Erythroblast (primary cell): ENCODE measurements at regions not wholly inside any gene's neighbourhood (a gene's known extent, or its start where the extent isn't known, plus 50 kb on each side); places are given as distances from the start of the nearest gene placed in this dataset.

Experiments used
- DNase-seq, 2 experiments: peaks; one replicate each; lab custom pipeline; 2025; lab: John Stamatoyannopoulos, UW
- GATA1 ChIP-seq: IDR thresholded peaks from 2 replicates; pipeline ENCODE4 v1.6.1; 2011; ENCODE audit warnings: low read depth, mild to moderate bottlenecking, control low read depth, low read length, moderate library complexity
- POLR2A ChIP-seq: IDR thresholded peaks from 2 replicates; pipeline ENCODE4 v1.6.1; 2011; ENCODE audit warnings: mild to moderate bottlenecking, low read length

DNA sequence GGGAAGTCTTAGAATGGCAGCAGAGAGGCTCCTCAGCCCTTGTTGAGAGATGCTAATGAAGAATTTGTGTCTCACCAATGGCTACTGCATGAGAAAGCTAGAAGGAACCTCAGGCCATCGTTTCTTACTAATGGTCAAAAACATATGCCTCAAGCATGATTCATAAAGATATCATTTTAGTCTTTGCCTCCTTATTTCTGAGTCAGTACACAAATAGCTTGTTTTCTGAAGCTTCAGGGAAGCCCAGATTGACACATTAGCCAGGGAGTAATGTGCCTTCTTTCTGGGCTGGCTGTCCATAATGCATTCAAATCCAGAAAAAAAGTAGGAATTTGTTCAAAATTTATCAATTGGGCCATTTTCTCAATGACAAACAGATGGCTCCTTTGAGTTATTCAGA, 169.4 kb upstream of the ZBED5 start:
- no peak for TF ChIP-seq POLR2A
- no peak for TF ChIP-seq GATA1
- DNase-seq: no peak

DNA sequence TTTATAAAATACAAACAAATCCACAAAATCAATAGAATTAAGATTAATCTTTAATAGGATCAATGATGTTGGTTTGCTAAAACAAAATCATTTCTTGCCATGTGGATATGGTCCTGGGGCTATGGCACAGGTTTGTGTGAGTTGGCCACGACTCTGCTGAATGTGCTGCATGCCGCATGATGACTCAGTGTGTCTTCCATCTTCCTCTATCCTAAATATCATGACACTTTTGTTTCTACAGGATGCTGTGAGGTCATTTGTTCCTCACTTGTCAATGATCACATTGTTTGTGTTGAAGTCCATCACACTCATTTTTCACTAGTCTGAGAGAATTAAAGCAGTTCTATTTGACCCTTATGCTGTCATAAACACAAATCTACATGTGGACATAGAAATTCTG, 167.2 kb upstream of the ZBED5 start:
- no peak for DNase-seq
- TF ChIP-seq GATA1 (no peak), POLR2A (no peak)

DNA sequence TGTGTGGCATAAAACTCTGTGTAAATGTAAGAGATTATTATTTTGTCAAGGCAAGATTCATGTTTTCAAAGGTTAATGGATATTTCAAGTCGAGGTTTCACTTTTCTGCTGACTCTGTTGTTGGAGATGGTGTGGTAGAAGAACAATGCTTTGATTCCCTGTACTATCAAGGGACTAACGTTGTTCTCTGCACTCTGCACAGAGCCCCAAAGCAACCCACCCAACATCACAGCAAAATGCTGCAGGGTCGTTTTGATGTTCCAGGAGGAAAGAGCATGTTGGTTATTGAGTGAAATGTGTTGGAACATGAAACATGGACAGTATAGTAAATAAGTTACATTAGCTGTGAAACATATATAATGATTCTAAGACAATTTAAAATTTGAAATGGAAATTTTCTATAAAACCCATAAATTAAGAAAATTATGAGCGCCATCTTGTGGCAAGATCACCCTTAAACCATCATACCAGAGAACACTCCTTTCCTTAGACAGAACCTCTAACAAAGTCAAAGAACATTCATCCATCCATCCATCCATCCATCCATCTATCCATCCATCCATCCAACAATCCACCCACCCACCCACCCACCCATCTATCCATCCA, 164.4 kb upstream of the ZBED5 start:
- TF ChIP-seq GATA1 (no peak), POLR2A (no peak)
- peak; percentile 17 to 58 for DNase-seq

DNA sequence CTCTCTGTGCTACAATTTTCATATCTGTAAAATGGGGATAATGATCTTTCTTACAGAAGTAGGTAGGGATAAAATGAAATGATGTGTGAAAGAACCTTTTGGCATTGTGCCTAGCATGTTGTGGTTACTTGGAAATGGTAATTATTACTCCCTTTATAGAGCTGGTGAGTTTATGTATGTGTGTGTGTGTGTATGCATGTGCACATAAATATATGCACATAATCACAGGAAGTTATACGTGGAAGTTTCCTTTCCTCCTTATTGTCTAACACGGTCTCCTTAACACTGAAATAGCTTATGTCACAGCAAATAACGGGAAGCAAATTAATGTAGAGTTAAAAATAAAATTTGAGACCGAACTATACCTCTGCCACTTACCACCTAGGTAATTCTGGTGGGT, 163.7 kb upstream of the ZBED5 start:
- no peak for DNase-seq

DNA sequence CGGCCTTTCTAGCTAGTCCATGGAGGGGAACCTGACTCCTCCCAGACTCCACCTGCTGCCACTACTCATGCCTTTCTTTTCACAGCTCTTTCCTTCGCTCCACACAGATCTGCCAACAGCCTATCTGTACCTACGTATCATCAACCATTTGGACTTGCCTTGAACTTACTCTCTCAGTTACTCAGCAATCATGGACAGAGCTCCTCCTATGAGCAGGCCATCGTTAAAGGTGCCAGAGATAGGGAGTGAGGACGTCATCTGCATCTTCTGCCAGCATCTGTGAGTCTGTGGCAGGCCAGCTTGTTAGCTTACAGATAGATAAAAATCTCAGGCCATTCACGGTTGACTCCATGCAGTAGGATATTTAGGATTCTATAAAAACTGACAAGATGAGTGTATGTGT, 162.9 kb upstream of the ZBED5 start:
- TF ChIP-seq GATA1: no peak
- TF ChIP-seq POLR2A: no peak
- DNase-seq: peak; percentile 41 to 48

More for the DNA sequence above, 163.7 kb upstream of the ZBED5 start:
- TF ChIP-seq POLR2A (no peak), GATA1 (no peak)

DNA sequence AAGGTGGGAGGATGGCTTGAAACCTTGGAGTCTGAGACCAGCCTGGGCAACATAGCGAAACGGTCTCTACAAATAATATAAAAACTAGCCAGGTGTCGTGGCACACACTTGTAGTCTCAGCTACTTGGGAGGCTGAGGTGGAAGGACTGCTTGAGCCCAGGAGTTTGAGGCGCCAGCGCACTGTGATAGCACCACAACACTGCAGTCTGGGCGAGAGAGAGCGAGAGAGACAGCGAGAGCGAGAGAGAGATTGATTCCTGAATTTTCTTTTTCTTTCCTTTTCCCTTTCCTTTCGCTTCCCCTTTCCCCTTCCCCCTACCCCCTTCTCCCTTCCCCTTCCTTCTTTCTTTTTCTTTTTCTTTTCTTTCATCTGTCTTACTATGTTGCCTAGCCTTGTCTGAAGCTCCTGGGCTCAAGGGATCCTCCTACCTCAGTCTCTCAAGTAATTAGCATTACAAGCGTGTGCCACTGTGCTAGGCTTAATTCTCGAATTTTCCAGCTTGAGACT, 162.4 kb upstream of the ZBED5 start:
- TF ChIP-seq POLR2A (no peak), GATA1 (no peak)
- DNase-seq: no peak

DNA sequence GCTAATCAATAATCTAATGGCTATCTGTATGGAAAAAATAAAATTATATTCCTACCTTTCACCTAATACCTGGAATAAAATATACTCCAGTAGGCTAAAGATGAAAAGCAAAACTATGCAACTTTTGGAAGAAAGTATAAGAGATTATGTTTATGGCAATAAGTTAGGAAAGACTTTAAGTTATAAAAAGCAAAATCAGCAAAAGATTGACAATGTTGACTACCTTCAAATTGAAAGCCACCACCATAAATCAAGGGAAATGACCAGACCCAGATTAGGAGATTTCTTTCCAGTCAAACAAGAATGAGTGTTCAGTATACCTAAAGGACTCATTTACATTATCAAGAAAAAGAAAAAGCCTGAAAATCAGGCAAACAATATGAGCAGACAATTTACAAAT, 159.1 kb upstream of the ZBED5 start:
- TF ChIP-seq POLR2A (no peak), GATA1 (no peak)
- DNase-seq: no peak

DNA sequence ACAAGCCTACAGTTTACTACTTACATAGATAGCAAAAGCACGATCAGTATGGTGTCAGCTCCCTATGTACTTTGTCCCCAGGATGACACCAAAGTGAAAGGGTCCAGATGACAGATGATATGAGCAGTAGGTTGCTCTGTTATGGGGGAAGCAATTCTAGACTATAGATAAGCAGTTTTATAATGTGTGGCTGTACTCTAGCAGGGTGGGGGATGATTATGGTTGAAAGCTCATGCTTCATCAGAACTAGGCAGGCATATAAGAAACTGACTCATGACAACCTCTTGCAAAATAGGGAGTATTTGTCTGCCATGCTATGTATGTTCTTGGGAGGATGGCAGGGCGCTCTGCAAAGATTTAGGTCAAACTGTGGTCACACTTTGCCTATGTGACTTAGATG, 158.2 kb upstream of the ZBED5 start:
- DNase-seq: no peak
- TF ChIP-seq GATA1 (no peak), POLR2A (no peak)

DNA sequence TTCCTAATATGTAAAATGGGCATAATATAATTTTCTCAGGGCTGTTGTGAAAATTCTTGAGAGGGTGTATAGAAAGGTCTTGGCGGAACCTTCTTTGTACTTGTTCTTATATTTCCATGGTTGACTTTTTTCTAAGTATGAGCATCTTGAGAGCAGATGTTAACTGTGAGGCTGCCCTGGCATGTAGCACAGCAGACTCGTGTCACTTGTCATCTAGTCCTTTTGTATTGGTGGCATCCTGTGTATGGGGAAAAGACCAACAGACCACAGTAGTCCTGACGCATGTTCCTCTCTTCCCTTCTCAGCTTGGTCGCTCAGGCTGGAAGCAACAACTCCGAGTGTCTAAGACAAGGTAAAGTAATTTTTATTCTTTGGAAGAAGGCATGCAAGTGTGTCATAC, 153.8 kb upstream of the ZBED5 start:
- TF ChIP-seq POLR2A (no peak), GATA1 (no peak)
- DNase-seq: no peak

DNA sequence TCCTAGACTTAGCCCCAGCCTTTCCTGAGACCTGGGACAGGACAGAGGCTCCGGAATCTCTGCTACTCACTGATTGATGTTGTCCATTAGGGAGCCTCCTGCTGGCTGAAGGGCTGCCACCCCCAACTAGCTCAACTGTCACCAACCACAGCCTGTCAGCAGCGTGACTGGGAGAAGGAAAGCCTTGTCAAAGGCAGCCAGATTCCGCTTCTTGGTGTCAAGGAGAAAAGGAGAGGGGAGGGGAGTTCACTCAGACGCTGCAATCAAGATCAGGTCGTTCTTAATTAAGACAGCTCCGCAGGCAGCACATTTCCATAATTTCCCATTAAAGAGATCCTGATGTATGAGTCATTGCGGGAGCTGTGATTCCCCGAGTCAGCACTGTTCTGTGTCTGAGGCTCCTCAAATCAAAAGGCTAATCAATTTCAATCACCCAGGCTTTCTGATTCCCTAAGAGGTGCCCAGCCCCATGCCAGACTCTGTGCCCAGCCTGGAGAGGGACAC, 152.8 kb upstream of the ZBED5 start:
- TF ChIP-seq POLR2A: no peak
- TF ChIP-seq GATA1: no peak
- peak; percentile 12 to 26 for DNase-seq

DNA sequence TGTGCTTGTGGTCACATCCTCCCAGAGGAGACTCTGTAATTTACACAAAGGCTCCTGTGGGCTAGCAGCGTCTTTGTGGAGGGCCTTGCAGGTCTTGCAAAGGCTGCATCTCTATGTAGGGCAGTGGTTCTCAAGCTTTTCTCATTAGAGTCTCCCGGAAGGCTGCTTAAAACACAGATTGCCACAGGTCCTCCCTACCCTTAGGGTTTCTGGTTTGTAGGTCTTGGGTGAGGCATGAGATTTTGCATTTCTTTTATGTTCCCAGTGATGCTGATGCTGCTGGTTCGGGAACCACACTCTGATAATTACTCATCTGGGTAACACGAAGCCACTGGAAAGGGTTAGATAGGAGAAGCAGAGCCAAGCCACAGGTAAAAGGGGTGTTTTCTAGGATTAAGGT, 151.3 kb upstream of the ZBED5 start:
- no peak for TF ChIP-seq GATA1
- DNase-seq: no peak

DNA sequence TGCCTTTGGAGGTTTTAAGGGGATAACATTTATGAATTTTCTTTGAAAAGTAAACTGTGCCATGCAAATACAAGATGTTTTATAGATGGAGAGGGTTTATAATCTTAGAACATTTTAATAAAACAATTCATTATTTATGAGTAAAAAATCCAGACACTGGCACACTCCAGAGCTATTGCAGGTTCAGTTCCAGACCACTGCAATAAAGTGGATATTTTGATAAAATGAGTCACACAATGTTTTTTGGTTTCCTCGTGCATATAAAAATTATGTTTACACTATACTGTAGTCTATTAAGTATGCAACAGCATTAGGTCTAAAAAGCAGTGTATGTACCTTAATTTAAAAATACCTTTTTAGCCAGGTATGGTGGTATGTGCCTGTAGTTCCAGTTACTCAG, 146.2 kb upstream of the ZBED5 start:
- TF ChIP-seq POLR2A (no peak), GATA1 (no peak)
- DNase-seq: no peak

DNA sequence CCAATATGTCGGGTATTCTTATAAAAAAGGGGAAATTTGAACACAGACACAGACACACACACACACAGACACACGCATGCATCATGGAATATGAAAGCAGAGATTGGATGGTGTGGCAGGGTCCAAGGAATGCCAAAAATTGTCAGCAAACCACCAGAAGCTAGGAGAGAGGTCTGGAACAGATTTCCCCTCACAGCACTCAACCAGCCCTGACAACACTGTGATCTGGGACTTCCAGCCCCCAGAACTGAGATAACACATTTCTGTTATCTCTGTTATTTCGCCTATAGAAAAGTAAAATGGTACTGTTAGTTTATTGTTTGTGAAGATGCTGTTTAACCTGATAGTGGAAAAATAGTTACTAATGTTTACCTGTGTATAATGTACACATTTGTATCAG, 145.4 kb upstream of the ZBED5 start:
- TF ChIP-seq GATA1 (no peak), POLR2A (no peak)
- DNase-seq: no peak

DNA sequence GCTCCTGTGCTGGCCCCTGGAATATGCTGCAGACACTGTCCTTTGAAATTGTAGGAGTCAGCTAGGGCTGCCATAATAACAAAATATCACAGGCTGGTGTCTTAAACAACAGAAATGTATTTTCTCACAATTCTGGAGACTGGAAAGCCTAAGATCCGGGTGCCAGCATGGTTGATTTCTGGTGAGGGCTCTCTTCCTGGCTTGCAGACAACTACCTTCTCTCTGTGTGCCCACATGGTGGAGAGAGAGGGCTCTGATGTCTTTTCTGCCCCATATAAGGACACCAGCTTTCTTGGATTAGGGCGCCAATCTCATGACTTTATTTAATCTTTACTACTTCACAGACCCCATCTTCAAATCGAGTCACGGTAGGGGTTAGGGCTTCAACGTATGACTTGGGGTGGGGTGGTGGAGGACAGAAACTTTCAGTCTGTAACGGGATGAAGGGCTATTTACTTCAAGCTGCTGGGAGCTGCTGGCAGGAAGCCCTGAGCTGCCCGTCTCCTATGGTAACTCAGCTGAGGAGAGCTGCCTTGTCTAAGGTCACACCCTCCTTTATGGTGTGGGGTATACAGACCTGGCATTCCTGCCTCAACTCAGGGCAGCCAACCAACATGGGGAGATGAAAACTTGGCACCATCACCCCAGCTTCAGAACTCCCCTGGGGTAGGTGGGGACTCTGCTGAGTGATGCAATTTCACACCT, 142.9 kb upstream of the ZBED5 start:
- TF ChIP-seq GATA1 (no peak), POLR2A (no peak)
- no peak for DNase-seq
